Right ventricle myocardium inferior (tissue), 1 donor: ENCODE measurements at regions not wholly inside any gene's neighbourhood (a gene's known extent, or its start where the extent isn't known, plus 50 kb on each side); places are given as distances from the start of the nearest gene placed in this dataset.

Experiments used
- ATAC-seq: fragments of 200-7000 bp; cut with Tn5 transposase; one replicate; pipeline ENCODE4 v1.9.1; 2020; ENCODE audit warnings: mild to moderate bottlenecking, moderate library complexity
- DNase-seq: peaks from one replicate; pipeline ENCODE4 v3.0.0; 2021; ENCODE audit errors: missing footprints
- intact Hi-C: fragments of 100-400 bp; cut with DNase I; formaldehyde crosslinking; loops from one replicate; pipeline ENCODE4 v1.11.0; 2022
- donor health status: DM: no; HTN: yes; CAD: no; lungs with severe emphysema.

- DNase-seq (no peak), ATAC-seq (no peak)
- intact Hi-C loops: no loop called here
These were observed 160.8 kb upstream of the PHACTR1 start for GRCh38 chr6:12555781-12556180.

GRCh38 chr6:12557765-12558164 lies 158.8 kb upstream of the PHACTR1 start:
- DNase-seq (no peak), ATAC-seq (no peak)

GRCh38 chr6:12560315-12560714 lies 156.3 kb upstream of the PHACTR1 start:
- intact Hi-C loops: no loop called here
- DNase-seq (no peak), ATAC-seq (no peak)

More at GRCh38 chr6:12557765-12558164, 158.8 kb upstream of the PHACTR1 start:
- intact Hi-C loops: no loop called here

GRCh38 chr6:12566618-12567123 lies 149.9 kb upstream of the PHACTR1 start:
- intact Hi-C loops: no loop called here
- ATAC-seq (no peak), DNase-seq (no peak)

GRCh38 chr6:12567682-12568081 lies 148.9 kb upstream of the PHACTR1 start:
- ATAC-seq (no peak), DNase-seq (no peak)
- intact Hi-C loops: no loop called here

GRCh38 chr6:12569646-12570045 lies 146.9 kb upstream of the PHACTR1 start:
- DNase-seq: no peak
- intact Hi-C loops: no loop called here

GRCh38 chr6:12570461-12571030 lies 146.0 kb upstream of the PHACTR1 start:
- DNase-seq (no peak), ATAC-seq (no peak)
- intact Hi-C loops: no loop called here

More at GRCh38 chr6:12569646-12570045, 146.9 kb upstream of the PHACTR1 start:
- ATAC-seq: no peak

GRCh38 chr6:12572896-12573827 lies 143.4 kb upstream of the PHACTR1 start:
- no peak for ATAC-seq
- intact Hi-C loops: no loop called here
- DNase-seq: no peak

- DNase-seq: no peak
- intact Hi-C loops: no loop called here
- ATAC-seq: no peak
These were observed 140.6 kb upstream of the PHACTR1 start for GRCh38 chr6:12575961-12576360.

GRCh38 chr6:12576389-12576788 lies 140.2 kb upstream of the PHACTR1 start:
- no peak for DNase-seq
- intact Hi-C loops: no loop called here
- no peak for ATAC-seq

- ATAC-seq: no peak
- intact Hi-C loops: no loop called here
- no peak for DNase-seq
These were observed 139.3 kb upstream of the PHACTR1 start for GRCh38 chr6:12577124-12577850.

GRCh38 chr6:12578097-12578496 lies 138.5 kb upstream of the PHACTR1 start:
- no peak for DNase-seq
- no peak for ATAC-seq
- intact Hi-C loops: no loop called here

GRCh38 chr6:12578751-12579150 lies 137.8 kb upstream of the PHACTR1 start:
- intact Hi-C loops: no loop called here
- DNase-seq (no peak), ATAC-seq (no peak)

GRCh38 chr6:12580290-12580689 lies 136.3 kb upstream of the PHACTR1 start:
- intact Hi-C loops: no loop called here
- no peak for ATAC-seq
- no peak for DNase-seq

GRCh38 chr6:12582421-12583110 lies 134.0 kb upstream of the PHACTR1 start:
- ATAC-seq (no peak), DNase-seq (no peak)
- intact Hi-C loops: no loop called here

GRCh38 chr6:12584631-12585405 lies 131.7 kb upstream of the PHACTR1 start:
- DNase-seq (no peak), ATAC-seq (peak; percentile 42)
- intact Hi-C loops: no loop called here

GRCh38 chr6:12585497-12585958 lies 131.0 kb upstream of the PHACTR1 start:
- ATAC-seq: peak; percentile 39
- peak; percentile 68 for DNase-seq
- intact Hi-C loops: no loop called here
